ENCODE measurements at regions not wholly inside any gene's neighbourhood (a gene's known extent, or its start where the extent isn't known, plus 50 kb on each side); places are given as distances from the start of the nearest gene placed in this dataset.
A peak's percentile ranks its signal among the peaks of the same experiment; 100 is the strongest.
"Not testable (repeated sequence)": the region's sequence is repeated elsewhere in the genome, so short reads cannot be mapped to it uniquely, and the experiment has no call there.

DNA sequence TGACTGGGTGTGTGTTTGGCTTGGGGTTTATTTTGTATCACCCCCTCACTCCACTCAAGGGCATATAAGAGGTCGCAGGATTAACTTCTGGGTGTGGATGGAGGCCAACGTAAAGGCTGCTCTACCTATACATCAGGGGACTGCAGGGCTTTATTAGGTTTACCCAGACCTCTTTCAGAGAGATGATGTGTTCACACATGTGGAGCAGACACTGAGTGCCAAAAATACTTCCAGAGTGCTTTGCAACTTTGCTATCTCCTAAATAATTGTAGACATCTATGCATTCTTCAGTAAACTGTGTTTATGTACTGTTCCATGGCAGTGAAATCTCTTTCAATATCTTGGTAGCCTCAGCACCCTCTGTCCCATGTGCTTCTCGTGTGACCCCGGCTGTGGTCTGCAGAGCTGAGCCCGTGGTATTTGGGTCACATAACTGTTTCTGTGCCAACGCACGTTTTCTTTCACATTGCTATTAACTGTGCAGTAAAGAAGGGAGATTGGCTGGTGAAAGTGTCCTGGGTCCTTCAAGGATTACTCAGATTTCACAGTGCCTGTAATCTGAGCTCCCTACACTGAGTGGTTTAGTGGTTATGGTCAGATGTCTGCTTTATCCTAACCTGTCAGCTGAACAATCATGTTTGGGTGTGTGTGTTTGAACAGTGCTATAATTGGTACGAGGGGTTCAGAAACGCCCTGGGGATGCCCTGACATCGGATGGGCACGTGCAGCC, 208.1 kb downstream of the VAPA start:
- peak; percentile 92 for DNase-seq

DNA sequence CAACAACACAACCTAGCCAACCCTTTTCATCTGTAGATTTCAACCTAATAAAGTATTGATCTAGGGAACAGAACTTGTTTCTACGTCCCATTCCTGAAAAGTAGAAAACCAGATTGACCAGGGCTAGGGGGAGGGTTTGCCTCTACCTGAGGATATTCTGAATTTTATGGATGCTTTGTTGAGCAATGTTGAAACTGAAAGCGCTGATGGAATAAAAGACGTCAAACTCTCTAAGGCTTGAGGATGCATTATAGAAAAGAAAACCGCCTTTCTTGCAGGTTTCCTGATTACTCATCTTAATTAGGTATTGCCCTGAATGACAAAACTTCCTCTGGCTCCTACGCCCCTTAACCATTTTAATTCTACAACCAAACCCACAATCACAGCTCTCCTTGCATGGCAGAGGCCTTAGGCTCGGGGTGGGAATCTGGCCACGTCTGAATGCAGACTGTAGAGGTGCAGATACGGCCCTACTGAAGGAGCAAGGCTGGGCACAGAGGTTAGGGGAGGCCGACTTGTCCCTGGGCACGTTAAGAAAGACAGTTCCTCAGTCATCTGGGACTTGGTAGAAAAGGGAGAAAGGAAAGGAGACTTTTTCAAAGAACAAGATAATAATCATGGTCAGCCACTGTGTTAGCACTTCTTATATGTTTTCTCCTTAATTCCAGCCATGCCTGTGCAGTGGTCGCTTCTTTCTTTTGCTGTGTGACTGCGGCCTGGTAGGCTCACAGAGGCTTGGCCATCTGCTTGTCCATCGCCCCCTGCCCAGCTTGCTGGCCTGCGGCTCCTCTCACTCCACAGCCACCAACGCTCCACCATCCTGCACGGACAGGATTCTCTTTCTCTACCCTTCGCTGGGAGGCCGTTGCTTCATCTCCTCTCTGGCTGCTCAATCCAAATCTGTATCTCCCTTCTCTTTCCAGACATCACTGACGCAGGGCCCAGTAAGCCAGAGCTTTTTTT, 209.5 kb downstream of the VAPA start:
- peak; percentile 46 for DNase-seq

GRCh38 chr18:10124071-10124470, 210.3 kb downstream of the VAPA start:
- DNase-seq = no peak

DNA sequence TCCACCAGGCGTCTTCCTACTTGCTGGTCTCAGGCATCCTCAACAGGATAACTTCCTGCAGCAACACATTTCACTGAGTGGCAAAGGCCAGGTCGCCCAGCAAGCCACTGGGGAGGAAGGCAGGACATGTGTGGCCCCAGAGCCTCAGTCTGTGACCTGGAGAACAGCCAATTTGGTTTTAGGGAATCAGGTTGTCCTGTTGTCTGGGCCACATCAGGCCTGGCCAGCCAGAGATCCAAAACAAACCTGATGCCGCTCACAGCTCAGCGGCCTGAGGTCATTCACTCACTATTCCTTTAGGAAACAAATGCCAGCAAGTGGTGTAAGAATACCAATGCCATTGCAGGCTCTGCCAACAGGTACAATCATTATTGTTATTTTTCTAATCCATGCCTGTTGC, 210.7 kb downstream of the VAPA start:
- DNase-seq = no peak

DNA sequence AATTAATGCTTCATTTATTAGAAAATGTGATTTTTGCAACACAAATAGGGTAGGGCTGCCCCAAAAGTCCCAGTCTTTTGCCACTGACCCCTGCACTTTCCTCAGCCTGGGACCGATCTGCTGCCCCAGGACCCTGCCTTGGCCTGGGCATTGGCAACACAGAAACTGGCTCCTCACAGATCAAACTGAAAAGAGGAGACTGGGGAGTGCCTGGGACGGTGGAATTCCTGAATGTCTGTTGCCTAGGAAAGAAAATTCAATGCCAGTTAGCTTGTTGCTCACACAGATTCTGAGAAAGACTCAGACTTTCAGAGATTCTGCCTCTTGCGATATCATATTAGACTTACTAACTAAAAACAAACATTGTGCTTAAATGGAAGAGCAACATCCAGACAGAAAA, 211.2 kb downstream of the VAPA start:
- no peak for DNase-seq

DNA sequence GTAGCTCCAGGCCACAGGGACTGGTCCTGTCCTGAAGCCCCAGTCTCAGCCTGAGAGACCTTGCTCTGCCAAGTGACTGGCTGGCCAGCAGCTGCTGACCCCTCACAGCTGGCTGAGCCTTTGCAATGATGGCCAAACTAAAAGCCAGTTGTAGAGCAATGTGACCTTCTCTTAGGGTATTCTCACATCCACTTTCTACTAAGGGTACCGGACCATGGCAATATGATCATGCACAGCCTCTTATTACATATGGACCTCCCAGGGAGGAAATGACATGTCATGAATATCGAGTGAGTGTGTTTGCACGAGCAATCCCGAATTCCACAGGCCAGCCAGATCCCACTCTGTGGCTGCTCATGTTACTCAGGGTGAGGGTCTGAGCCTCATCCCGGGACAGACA, 213.9 kb downstream of the VAPA start:
- peak; percentile 27 for DNase-seq

- peak; percentile 84 for DNase-seq
Measured at GRCh38 chr18:10128921-10129501, 215.2 kb downstream of the VAPA start.

GRCh38 chr18:10130606-10131005, 216.8 kb downstream of the VAPA start:
- DNase-seq = peak; percentile 62

DNA sequence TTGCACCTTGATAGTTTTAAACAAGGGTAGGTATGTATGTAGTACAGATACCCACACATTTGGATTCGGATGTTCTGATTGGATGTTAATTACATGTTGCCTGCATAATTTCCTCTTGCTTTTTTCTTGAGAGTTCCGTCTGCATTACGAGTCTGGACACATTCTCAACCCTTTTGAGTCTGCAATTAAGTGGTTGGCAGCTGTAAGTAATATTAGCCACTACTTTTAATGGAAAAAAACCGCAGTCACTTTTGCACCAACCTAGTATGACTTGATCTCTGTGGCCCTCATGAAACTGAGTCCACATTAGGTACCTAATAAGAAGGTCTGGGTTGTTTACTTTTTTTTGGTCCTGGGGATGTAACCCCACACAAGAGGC, 217.3 kb downstream of the VAPA start:
- DNase-seq = no peak

GRCh38 chr18:10131460-10132395, 217.9 kb downstream of the VAPA start:
- no peak for DNase-seq

DNA sequence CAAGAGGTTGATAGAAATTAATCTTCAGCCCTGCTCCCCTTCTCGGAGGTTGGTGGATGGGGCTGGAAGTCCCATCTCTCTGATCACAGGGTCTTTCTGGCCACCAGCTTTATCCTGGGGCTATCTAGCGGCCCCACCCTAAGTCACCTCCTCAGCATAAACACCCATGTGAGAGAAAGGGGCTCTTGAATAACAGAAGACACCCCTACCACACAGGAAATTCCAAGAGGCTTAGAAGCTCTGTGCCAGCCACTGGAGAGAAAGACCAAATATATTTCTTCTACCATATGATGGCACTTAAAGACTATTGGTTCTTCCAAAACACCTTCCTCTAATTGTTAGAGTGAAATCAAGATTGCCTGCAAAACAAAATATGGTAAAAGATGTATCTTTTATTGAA, 219.7 kb downstream of the VAPA start:
- no peak for DNase-seq

DNA sequence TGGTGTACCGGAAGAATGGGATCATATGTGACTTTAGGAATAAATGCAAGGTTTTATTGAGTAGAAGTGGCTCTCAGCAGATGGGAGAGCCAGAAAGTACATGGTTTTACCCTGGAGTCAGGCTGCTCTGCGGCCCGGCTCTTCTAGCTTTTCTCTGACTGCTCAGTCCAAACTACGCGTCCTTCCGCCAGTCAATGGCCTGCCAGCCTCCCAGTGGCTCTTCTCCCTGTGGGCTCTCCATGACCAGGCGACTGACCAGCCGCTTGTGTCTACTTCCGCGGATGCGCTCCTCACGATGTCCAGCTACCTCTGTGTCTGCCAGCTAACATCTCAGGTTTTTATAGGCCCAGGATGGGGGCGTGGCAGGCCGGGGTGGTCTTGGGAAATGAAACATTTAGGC, 220.4 kb downstream of the VAPA start:
- DNase-seq = no peak

DNA sequence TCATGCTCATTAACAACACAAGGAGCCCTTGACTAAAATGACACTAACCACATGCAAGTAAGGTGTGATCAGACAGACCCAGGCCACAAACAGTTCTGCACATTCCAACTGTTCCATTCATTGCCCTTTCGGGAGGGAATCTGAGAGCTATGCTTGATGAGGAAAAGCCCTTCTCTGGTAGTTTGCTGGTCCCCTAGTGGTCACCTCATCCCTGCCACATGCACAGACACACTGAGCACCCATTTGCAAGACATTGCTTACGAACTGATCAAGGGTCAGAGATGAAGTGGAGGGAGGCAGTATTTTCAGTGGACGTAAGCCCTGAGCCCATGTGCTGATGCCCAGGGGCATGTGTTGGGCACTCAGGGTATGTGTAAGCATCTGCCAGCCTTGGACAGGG, 220.9 kb downstream of the VAPA start:
- DNase-seq = not testable (repeated sequence)

- DNase-seq = peak; percentile 65
Measured at GRCh38 chr18:10135302-10135926, 221.6 kb downstream of the VAPA start.

GRCh38 chr18:10138719-10139118, 224.9 kb downstream of the VAPA start:
- DNase-seq = peak; percentile 38

DNA sequence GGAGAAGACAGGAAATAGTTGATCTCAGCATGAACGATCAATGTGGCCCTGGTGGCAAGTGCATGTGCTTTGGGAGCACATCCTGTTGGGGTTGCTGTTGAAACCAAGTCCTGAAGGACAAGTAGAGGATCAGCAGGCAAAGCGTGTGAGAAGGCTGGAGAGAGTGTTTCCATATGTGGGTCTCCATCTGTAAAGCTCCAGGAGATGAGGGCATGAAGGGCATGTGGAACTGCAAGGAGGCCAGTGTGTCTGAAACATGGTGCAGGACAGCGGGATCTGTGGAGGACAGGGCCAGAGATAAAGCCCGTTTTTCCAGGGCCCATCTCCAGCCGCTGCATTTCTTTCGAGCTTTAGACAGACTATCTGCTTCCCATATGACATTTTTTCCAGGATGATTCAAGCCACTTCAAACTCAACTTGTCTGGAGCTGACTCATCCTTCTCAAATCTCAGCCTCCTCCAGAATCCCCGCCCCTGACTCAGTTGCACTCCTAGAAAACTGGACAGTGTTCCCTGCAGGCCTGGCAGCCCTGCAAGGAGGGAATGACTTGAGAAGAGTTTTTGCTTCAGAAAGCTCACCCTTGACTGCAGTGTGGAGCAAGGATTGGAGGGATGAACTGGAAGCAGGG, 226.1 kb downstream of the VAPA start:
- peak; percentile 81 for DNase-seq

- peak; percentile 67 for DNase-seq
Measured at GRCh38 chr18:10140461-10141282, 226.9 kb downstream of the VAPA start.

DNA sequence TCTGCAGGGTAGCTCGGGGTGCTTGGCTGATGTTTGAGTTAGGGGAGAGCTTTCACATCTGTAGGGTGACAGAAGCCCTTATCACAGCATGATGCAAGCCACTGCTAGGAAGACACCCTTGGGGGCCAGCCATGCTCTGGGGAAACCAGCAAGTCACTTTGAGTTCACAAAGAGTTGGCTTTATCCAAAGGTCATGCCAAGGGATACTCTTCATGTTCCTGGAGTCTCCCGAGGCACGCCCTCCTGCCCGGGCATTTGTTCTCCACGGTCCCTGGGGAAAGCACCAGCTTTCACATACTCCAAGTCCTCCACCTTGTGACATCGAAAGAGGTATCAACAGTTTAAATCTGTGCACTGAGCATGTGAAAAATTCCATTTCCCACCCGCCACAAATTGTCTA, 227.7 kb downstream of the VAPA start:
- no peak for DNase-seq

DNA sequence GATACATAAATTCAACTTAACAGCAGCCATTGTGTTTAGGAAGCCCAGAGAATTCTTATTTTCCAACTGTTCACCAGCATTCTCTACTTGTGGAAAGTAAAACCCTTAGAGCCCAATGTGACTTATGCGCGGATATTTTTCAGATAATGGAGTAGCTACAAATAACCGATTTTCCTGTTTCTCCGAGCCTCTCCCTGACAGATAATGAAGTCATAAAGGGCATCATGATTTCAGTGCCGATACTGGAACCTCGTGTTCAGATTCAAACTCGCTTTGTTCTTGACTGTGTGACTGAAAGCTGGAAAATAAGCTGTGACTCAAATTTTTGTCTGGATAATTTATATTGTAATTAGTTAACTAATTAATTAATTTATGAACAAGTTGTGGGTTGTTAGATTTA, 228.2 kb downstream of the VAPA start:
- DNase-seq = no peak

GRCh38 chr18:10142496-10143160, 228.8 kb downstream of the VAPA start:
- DNase-seq = peak; percentile 54
